Left renal cortex interstitium (tissue), 4 donors: ENCODE measurements at regions not wholly inside any gene's neighbourhood (a gene's known extent, or its start where the extent isn't known, plus 50 kb on each side); places are given as distances from the start of the nearest gene placed in this dataset.
"Not testable (repeated sequence)": the region's sequence is repeated elsewhere in the genome, so short reads cannot be mapped to it uniquely, and the experiment has no call there.

Source experiments
- DNase-seq, 4 donors: peaks; one replicate each; pipeline ENCODE4 v3.0.0-alpha.2; 2013; ENCODE audit warnings: low read depth in 4 of 4, low spot score in 2 of 4, missing footprints in 1 of 4

- DNase-seq: no peak
Measured at GRCh38 chr4:28233724-28234123, 1373.1 kb downstream of the STIM2 start.

- no peak for DNase-seq
Measured at GRCh38 chr4:28238876-28239275, 1378.2 kb downstream of the STIM2 start.

- DNase-seq: no peak
Measured at GRCh38 chr4:28241021-28241420, 1380.4 kb downstream of the STIM2 start.

- no peak for DNase-seq
Measured at GRCh38 chr4:28247805-28248204, 1387.2 kb downstream of the STIM2 start.

- DNase-seq: no peak
Measured at GRCh38 chr4:28248269-28248668, 1387.6 kb downstream of the STIM2 start.

- DNase-seq: no peak
Measured at GRCh38 chr4:28250646-28251045, 1390.0 kb downstream of the STIM2 start.

- DNase-seq: no peak
Measured at GRCh38 chr4:28251831-28252230, 1391.2 kb downstream of the STIM2 start.

- DNase-seq: no peak
Measured at GRCh38 chr4:28254003-28254402, 1393.4 kb downstream of the STIM2 start.

- no peak for DNase-seq
Measured at GRCh38 chr4:28256295-28256694, 1395.7 kb downstream of the STIM2 start.

GRCh38 chr4:28259951-28260350, 1399.3 kb downstream of the STIM2 start:
- no peak for DNase-seq

- DNase-seq: no peak
Measured at GRCh38 chr4:28267166-28267565, 1406.5 kb downstream of the STIM2 start.

- DNase-seq: no peak
Measured at GRCh38 chr4:28269426-28269825, 1408.8 kb downstream of the STIM2 start.

- no peak for DNase-seq
Measured at GRCh38 chr4:28277931-28278330, 1417.3 kb downstream of the STIM2 start.

- no peak for DNase-seq
Measured at GRCh38 chr4:28278676-28279075, 1418.0 kb downstream of the STIM2 start.

- no peak for DNase-seq
Measured at GRCh38 chr4:28279249-28279648, 1418.6 kb downstream of the STIM2 start.

- DNase-seq: not testable (repeated sequence)
Measured at GRCh38 chr4:28286266-28286665, 1425.6 kb downstream of the STIM2 start.

- DNase-seq: no peak
Measured at GRCh38 chr4:28287831-28288233, 1427.2 kb downstream of the STIM2 start.

GRCh38 chr4:28296239-28296638, 1435.6 kb downstream of the STIM2 start:
- DNase-seq: no peak

- DNase-seq: no peak
Measured at GRCh38 chr4:28310926-28311325, 1450.3 kb downstream of the STIM2 start.

- not testable (repeated sequence) for DNase-seq
Measured at GRCh38 chr4:28312497-28312896, 1451.9 kb downstream of the STIM2 start.

- no peak for DNase-seq
Measured at GRCh38 chr4:28313729-28314713, 1453.4 kb downstream of the STIM2 start.

GRCh38 chr4:28317221-28317620, 1456.6 kb downstream of the STIM2 start:
- DNase-seq: no peak
